GM12878 (cell line): ENCODE measurements at regions not wholly inside any gene's neighbourhood (a gene's known extent, or its start where the extent isn't known, plus 50 kb on each side); places are given as distances from the start of the nearest gene placed in this dataset.

Experiments used
- ATAC-seq: fragments of 200-7000 bp; cut with Tn5 transposase; 3 replicates; pipeline ENCODE4 v1.9.1; 2020; ENCODE audit warnings: mild to moderate bottlenecking, moderate library complexity
- BruUV-seq: library from RNA; stranded (reverse); fragments of 400-500 nt; replicated peaks from 2 replicates; lab custom pipeline; 2021; lab: Mats Ljungman, UMichigan
- CTCF ChIA-PET: fragments of 300-600 bp; sonication (Branson Sonifier 250); formaldehyde crosslinking; extraction: SDS; loops from one replicate; lab custom pipeline; 2021; ENCODE audit warnings: inconsistent platforms; lab: Yijun Ruan, JAX
- POLR2A ChIA-PET: fragments of 350-600 bp; formaldehyde crosslinking; extraction: SDS; loops from one replicate; lab custom pipeline; 2021; ENCODE audit warnings: inconsistent platforms; lab: Charles Lee
- RAD21 ChIA-PET: fragments of 300-600 bp; sonication (Branson Sonifier 250); formaldehyde crosslinking; loops from one replicate; lab custom pipeline; 2023; ENCODE audit warnings: antibody characterized with exemption; ENCODE audit not compliant: unreplicated experiment; lab: Charles Lee
- SMC1A ChIA-PET: fragments of 300-600 bp; sonication (Branson Sonifier 250); formaldehyde crosslinking; loops from one replicate; lab custom pipeline; 2023; ENCODE audit not compliant: unreplicated experiment, uncharacterized antibody; lab: Charles Lee
- DNase-seq: peaks from one replicate; pipeline ENCODE4 v3.0.0-alpha.2; 2011; ENCODE audit warnings: low read depth, low spot score
- FAIRE-seq: peaks from 3 replicates; lab custom pipeline; 2011; peaks lifted over from hg19 to GRCh38; lab: Jason Lieb, UNC
- H2AFZ ChIP-seq: 2 replicates; pipeline ENCODE4 v1.6.0; 2011; ENCODE audit warnings: low read depth, low read length, control low read depth; ENCODE audit not compliant: control insufficient read depth
- H3K27ac ChIP-seq: 2 replicates; pipeline ENCODE4 v1.5.1; 2011; ENCODE audit warnings: control low read depth; ENCODE audit not compliant: control insufficient read depth, insufficient read depth
- H3K27me3 ChIP-seq, 2 experiments: replicated peaks in 1 of 2; 2 replicates each; pipeline versions ENCODE4 v1.6.0 to v1.6.1; 2011; ENCODE audit warnings: low read length in 1 of 2; ENCODE audit not compliant: control insufficient read depth in 2 of 2, insufficient read depth in 2 of 2
- H3K36me3 ChIP-seq, 2 experiments: 2 replicates each; pipeline ENCODE4 v1.5.1; 2011; ENCODE audit warnings: low read length in 1 of 2; ENCODE audit not compliant: control insufficient read depth in 2 of 2, insufficient read depth in 2 of 2
- H3K4me1 ChIP-seq: 2 replicates; pipeline ENCODE4 v1.6.1; 2011; ENCODE audit warnings: mild to moderate bottlenecking, low read length, moderate library complexity, mixed read lengths; ENCODE audit not compliant: control insufficient read depth, insufficient read depth
- H3K4me2 ChIP-seq: 2 replicates; pipeline ENCODE4 v1.6.0; 2011; ENCODE audit warnings: control low read depth; ENCODE audit not compliant: control insufficient read depth, insufficient read depth
- H3K4me3 ChIP-seq: fragments of 200-600 bp; sonication (generic); 2 replicates; pipeline ENCODE4 v1.5.1; 2016
- H3K79me2 ChIP-seq: 2 replicates; pipeline ENCODE4 v1.6.0; 2011; ENCODE audit warnings: low read length; ENCODE audit not compliant: control insufficient read depth, insufficient read depth
- H3K9ac ChIP-seq: 2 replicates; pipeline ENCODE4 v1.8.0; 2011; ENCODE audit warnings: low read length, control low read depth, mixed read lengths; ENCODE audit not compliant: control insufficient read depth, insufficient read depth
- H3K9me3 ChIP-seq: replicated peaks from 3 replicates; pipeline ENCODE4 v1.5.1; 2011; ENCODE audit warnings: mild to moderate bottlenecking, low read length; ENCODE audit not compliant: control insufficient read depth, insufficient read depth
- H4K20me1 ChIP-seq: 2 replicates; pipeline ENCODE4 v1.6.0; 2011; ENCODE audit not compliant: control insufficient read depth, insufficient read depth
- HDAC6 ChIP-seq: fragments of 200-600 bp; sonication (generic); IDR thresholded peaks from one replicate; pipeline ENCODE4 v1.8.0; 2017; ENCODE audit warnings: antibody characterized with exemption; ENCODE audit not compliant: unreplicated experiment
- IKZF2 ChIP-seq, 2 experiments: fragments of 450-650 bp; IDR thresholded peaks; 2 replicates each; pipeline ENCODE4 v1.6.1; 2017; ENCODE audit warnings: mild to moderate bottlenecking in 2 of 2, moderate library complexity in 2 of 2
- JUNB ChIP-seq: IDR thresholded peaks from 2 replicates; pipeline ENCODE4 v1.6.1; 2016; ENCODE audit warnings: antibody characterized with exemption, mild to moderate bottlenecking
- JUND ChIP-seq: IDR thresholded peaks from 2 replicates; pipeline ENCODE4 v1.6.1; 2012; ENCODE audit warnings: low read depth, mild to moderate bottlenecking, low read length, improper control_type of control experiment, moderate library complexity
- MXI1 ChIP-seq: fragments of 150-350 bp; IDR thresholded peaks from 2 replicates; pipeline ENCODE4 v1.6.1; 2011; ENCODE audit warnings: low read depth, mild to moderate bottlenecking, inconsistent platforms, low read length, improper control_type of control experiment
- NFIC ChIP-seq: IDR thresholded peaks from 2 replicates; pipeline ENCODE4 v1.6.1; 2012; ENCODE audit warnings: low read depth, mild to moderate bottlenecking, inconsistent platforms, low read length, moderate library complexity
- TCF3 ChIP-seq: IDR thresholded peaks from 2 replicates; pipeline ENCODE4 v1.6.1; 2012; ENCODE audit warnings: low read depth, mild to moderate bottlenecking, low read length, borderline replicate concordance; ENCODE audit not compliant: insufficient read depth
- WGBS: methylation state at CpG from one replicate; pipeline ENCODE4 v1.1.6; 2016; ENCODE audit warnings: low lambda C conversion rate; ENCODE audit not compliant: insufficient replicate concordance, insufficient coverage; ENCODE audit errors: missing lambda C conversion rate; 5-methylcytosine and 5-hydroxymethylcytosine counted together
- in situ Hi-C: fragments of 300-500 bp; cut with MboI; formaldehyde crosslinking; loops from 9 replicates; pipeline ENCODE4 v1.14.3; 2018; ENCODE audit warnings: mixed read lengths
- intact Hi-C: fragments of 100-400 bp; cut with micrococcal nuclease; formaldehyde crosslinking; loops from one replicate; pipeline ENCODE4 v1.14.2; 2022; ENCODE audit not compliant: unreplicated experiment

DNA sequence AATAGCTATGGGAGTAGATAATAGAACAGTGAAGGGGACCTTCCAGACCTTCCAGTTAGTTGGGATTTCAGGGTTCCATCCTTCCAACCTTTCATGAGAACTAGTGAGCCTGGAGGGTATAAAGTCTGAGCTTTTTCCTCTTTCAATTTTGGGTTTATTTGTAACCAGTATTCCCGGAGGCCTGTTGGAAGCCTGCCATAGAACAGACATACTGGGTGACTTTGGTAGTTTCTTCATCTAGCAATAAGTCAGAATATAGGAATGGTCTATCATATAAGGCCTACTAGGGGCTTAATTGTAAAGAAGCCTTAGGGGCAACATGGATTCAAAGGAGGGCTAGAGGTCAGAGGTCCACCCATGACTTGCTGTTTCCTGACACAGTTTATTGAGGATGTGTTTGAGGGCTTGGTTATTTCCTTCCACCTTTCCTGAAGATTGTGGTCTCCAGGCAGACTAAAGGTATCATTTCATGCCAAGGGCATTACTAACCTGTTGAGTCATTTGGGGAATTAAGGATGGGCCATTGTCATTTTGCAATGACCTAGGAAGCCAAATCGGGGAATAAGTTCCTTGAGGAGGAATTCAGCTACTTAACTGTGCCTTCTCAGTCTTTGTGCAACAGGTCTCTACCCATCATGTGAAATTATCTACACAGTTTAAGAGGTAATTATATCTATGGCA is 410.3 kb downstream of the SLC6A15 start:
- Histone ChIP-seq H3K4me3 (no peak overlapping the region), H3K27ac (no peak overlapping the region), H3K9ac (no peak overlapping the region), H2AFZ (no peak overlapping the region), H3K27me3 (no peaks in the 10 kb centered on the region; a peak in 1 of 4 replicates), H3K9me3 (no peaks in the 10 kb centered on the region), H4K20me1 (no peaks in the 10 kb centered on the region), H3K4me2 (no peak overlapping the region), H3K36me3 (no peaks in the 10 kb centered on the region), H3K4me1 (no peaks in the 10 kb centered on the region), H3K79me2 (no peaks in the 10 kb centered on the region)
- DNase-seq: no peak
- SMC1A ChIA-PET: interaction anchor here (2.4 kb wide), 1 partner anchor 676 kb away, joined by 5 read pairs; no protein-coding TSS in a partner anchor
- in situ Hi-C loops (loop anchor here (5.0 to 25.0 kb wide), 3 partner anchors 678 to 1965 kb away; partner anchors contain the start of gene TMTC2), intact Hi-C loops (loop anchor here (2.0 to 10.0 kb wide), 2 partner anchors 1816 to 1988 kb away; partner anchors contain the start of gene TMTC2)
- TF ChIP-seq JUNB (no peak), TCF3 (no peak), IKZF2 (IDR thresholded peaks at IDR 0.05) (no peak), JUND (no peak), MXI1 (no peak), HDAC6 (no peak), NFIC (no peak)
- RAD21 ChIA-PET: interaction anchor here (1.6 to 1.8 kb wide), 2 partner anchors 674 to 677 kb away, joined by 3 to 4 read pairs; no protein-coding TSS in a partner anchor
- no peak for ATAC-seq
- POLR2A ChIA-PET: no interaction called here
- 27% methylated on average over 2 of the region's 2 CpGs for WGBS
- no peak for FAIRE-seq
- CTCF ChIA-PET: interaction anchor here (0.5 to 6.3 kb wide), 3 partner anchors 677 to 1816 kb away, joined by 3 to 82 read pairs (median 7); partner anchors contain the start of gene TMTC2
- no TSS peak for BruUV-seq
